GM18517 (cell line): ENCODE measurements at regions not wholly inside any gene's neighbourhood (a gene's known extent, or its start where the extent isn't known, plus 50 kb on each side); places are given as distances from the start of the nearest gene placed in this dataset.
A peak's percentile ranks its signal among the peaks of the same experiment; 100 is the strongest.
"Not testable (repeated sequence)": the region's sequence is repeated elsewhere in the genome, so short reads cannot be mapped to it uniquely, and the experiment has no call there.

ENCODE experiments used
- ATAC-seq: cut with Tn5 transposase; IDR thresholded peaks from one replicate; pipeline ENCODE4 v1.9.1; 2021; ENCODE audit warnings: mild to moderate bottlenecking, moderate library complexity; ENCODE audit not compliant: unreplicated experiment

GRCh38 chr2:154963511-154963910, 265.0 kb downstream of the KCNJ3 start:
- ATAC-seq = no peak

- no peak for ATAC-seq
These were observed 263.2 kb downstream of the KCNJ3 start for GRCh38 chr2:154961676-154962075.

DNA sequence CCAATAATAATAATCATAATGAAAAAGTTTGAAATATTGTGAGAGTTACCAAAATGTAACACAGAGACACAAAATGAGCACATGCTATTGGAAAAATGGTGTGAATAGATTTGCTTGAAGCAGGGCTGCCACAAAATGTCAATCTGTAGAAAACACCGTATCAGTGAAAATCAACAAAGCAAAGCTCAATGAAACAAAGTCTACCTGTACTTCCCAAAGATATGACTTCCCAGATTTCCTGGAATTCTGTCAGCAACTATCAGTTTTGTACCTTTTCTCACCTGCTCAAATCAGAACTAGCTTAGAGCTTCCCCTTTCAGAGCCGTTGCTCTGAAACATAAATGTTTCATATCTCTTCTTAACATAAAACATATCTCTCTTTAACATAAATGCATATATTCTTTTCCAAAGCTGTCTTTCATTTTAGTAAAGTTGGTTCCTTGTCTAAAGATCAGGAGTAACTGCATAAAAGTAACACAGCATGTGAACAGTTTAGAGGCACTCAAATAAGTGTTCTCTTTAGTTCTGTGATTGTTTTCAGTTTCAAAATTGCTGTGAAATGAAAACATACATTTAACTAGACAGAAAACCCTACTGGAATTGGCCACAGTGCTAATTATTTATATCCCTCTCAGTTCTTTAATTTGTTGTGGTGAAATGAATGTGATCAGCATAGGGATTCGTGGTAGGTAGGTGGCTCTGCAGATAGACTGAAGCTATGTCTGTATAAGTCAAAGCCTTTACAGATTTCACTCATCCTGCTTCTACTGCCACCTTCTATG, 262.5 kb downstream of the KCNJ3 start:
- ATAC-seq = peak; percentile 87

GRCh38 chr2:154952346-154952980, 254.0 kb downstream of the KCNJ3 start:
- no peak for ATAC-seq

GRCh38 chr2:154947416-154947815, 248.9 kb downstream of the KCNJ3 start:
- not testable (repeated sequence) for ATAC-seq

GRCh38 chr2:154945984-154946383, 247.5 kb downstream of the KCNJ3 start:
- ATAC-seq = no peak

GRCh38 chr2:154941379-154941778, 242.9 kb downstream of the KCNJ3 start:
- ATAC-seq = no peak

- no peak for ATAC-seq
These were observed 235.7 kb downstream of the KCNJ3 start for GRCh38 chr2:154934213-154934612.

DNA sequence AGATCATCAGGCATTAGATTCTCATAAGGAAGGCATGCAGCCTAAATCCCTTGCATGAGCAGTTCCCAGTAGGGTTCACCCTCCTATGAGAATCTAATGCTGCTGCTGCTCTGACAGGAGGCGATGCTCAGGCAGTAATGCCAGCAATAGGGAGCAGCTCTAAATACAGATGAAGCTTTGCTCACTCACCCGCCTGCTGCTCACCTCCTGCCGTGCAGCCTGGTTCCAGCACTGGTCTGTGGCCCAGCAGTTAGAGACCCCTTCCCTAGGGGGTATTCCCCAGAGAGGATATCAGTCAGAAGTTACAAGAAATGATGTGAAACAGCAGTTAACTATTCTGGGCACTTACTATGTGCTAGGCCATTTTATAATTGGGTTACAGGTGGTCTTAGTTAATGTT, 226.0 kb downstream of the KCNJ3 start:
- ATAC-seq = no peak

DNA sequence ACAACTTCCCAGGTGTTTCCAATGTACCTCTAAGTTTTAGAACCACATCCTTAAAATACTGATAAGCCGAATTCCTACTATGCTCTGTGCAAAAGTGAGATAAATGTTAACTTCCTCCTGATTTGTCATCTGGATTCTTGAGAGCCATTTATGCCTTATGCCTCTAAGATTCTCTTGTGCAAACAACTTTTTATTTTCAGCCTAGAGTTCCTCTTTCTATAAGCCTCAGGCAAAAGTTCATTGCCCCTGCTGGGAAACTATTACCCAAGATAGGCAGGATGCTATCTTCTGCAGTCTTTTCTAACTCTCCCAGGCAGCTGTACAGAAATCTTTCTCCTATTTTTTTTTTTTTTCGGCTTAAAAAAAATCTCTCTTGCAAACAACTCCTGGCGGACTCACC, 216.1 kb downstream of the KCNJ3 start:
- no peak for ATAC-seq

DNA sequence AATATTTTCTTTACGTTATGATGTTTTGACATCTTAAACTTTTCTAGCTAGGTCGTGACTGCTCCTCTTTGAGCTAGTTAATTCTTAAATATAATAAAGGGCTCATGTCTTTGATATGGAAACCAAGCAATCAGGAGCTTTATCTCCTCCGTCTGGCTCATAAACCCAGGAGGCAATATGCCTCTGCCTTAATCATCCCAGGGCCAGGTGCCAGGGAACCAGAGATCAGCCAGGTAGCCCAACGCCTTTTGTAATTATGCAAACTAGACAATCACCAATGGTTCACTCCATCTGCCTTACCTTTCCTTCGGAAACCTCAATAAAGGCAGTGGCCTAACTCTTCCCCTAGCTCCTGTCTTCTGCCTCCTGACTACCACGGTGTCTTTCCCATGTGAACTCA, 213.7 kb downstream of the KCNJ3 start:
- ATAC-seq = no peak

GRCh38 chr2:154911729-154912128, 213.2 kb downstream of the KCNJ3 start:
- ATAC-seq = no peak

DNA sequence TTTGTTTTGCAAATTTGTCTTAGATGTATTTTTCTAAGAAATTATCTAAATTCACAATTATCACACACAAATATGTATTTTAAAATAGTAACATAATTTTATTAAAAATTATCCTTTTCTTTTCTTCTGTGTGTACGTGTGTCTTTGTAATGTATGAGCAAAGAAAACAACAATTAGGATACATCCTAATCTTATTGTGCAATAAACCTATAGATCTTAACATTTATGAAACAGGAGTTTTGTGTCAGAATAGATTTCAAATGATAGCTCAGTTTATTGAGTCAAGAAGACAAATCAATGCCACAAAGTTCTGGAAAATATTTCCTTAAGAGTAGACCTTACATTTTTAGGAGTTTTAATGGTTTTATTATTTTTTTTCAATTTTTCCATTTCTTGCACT, 212.2 kb downstream of the KCNJ3 start:
- ATAC-seq = no peak

- ATAC-seq = no peak
These were observed 209.8 kb downstream of the KCNJ3 start for GRCh38 chr2:154908327-154908726.
